GM18870 (cell line): ENCODE measurements at regions not wholly inside any gene's neighbourhood (a gene's known extent, or its start where the extent isn't known, plus 50 kb on each side); places are given as distances from the start of the nearest gene placed in this dataset.
"Not testable (repeated sequence)": the region's sequence is repeated elsewhere in the genome, so short reads cannot be mapped to it uniquely, and the experiment has no call there.

ENCODE experiments used
- ATAC-seq: cut with Tn5 transposase; IDR thresholded peaks from one replicate; pipeline ENCODE4 v1.9.1; 2021; ENCODE audit warnings: moderate library complexity; ENCODE audit not compliant: unreplicated experiment

GRCh38 chr10:38209332-38209731, 115.2 kb downstream of the ZNF37A start:
- no peak for ATAC-seq

DNA sequence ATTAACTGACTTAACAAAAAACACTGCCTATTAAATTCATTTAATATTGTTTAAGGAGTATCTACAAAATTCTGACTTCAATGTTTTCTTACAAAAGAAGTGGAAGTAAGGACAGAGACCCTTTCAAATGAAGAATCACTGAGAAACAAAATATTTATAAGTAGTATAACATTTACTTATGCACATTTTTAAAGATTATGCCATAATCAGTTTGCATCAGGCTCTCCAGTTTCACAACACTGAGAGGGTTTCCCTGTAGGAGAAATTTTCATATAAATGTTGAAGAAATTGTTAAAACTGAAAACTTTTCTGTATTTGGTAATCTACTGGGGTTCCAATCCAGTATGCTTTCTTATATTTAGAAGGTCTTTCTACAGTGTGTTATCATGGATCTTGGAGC, 115.6 kb downstream of the ZNF37A start:
- ATAC-seq: not testable (repeated sequence)

DNA sequence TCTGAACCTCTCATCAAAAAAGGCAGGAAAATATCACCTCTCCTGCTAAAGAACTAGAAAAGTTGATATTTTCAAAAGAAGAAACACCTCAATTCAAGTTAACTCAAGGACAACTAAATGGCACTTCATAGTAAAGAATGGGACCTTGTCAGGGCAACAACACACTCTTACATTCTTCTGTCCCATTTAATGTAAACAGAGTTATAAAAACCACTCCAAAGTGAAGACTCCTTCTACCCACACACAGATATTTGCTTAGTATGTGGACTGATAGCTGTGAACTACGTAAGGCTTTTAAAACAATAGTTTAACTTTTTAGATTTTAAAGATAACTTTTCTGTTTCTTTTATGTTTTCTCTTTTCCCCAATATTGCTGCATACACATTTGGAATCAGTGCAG, 118.3 kb downstream of the ZNF37A start:
- ATAC-seq: no peak

DNA sequence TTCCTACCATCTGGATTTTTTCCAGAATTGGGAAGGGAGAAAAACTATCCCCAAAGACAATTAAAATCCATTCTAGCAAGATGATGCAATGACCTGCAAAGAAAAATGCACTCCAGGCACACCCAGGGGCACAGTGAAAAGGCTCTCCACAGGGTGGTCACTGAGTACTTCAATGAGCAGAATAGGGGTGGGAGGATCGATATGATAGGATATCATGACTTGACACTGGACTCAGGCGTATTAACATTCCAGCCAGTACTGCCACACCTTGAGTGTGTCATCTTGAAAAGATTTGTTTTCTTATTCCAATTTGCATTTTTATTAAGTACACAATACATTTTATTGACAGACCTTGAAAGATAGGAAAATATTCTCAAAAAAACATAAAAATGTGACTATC, 132.2 kb downstream of the ZNF37A start:
- no peak for ATAC-seq

- no peak for ATAC-seq
Measured at GRCh38 chr10:38228394-38228793, 134.3 kb downstream of the ZNF37A start.

DNA sequence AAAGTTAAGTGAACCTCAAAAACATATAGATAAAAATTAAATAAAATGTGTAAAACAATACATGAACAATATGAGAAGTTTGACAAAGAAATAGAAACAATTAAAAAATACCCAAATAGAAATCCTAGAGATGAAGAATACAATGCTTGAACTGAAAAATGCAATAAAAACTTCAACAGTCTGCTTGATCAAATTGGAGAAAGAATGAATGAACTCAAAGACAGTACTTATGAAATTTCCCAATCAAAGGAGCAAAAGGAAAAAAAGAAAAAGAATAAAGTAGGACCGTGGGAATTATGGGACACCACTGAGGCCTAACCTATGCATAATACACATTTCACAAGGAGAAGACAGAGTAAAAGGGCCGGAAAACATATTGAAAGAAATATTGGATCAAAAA, 144.3 kb downstream of the ZNF37A start:
- not testable (repeated sequence) for ATAC-seq

DNA sequence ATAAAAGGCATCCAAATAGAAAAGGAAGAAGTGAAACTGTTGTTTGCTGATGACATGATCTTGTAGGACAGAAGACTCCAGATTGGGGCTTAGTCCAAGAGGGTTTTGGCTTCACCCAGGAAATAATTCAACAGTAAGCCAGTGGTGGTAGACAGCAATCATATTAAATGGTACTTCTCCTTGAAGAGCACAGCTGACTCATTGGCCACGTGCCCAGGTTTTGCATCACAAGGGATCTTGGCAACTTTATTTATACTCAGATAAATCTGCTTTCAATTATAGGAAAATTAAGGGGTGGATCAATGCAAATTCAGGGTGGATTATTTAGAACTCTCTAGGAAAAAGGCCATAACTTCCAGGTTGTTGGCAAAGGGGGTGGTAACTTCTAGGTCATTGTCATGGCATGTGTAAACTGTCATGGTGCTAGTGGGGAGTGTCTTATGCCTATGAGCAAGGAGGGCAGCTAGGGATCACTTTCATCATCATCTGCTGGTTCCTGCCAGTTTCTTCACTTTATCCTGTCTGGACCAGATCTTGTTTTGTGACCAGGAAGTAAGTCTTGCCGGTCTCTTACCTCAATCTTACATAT, 148.0 kb downstream of the ZNF37A start:
- ATAC-seq: not testable (repeated sequence)

DNA sequence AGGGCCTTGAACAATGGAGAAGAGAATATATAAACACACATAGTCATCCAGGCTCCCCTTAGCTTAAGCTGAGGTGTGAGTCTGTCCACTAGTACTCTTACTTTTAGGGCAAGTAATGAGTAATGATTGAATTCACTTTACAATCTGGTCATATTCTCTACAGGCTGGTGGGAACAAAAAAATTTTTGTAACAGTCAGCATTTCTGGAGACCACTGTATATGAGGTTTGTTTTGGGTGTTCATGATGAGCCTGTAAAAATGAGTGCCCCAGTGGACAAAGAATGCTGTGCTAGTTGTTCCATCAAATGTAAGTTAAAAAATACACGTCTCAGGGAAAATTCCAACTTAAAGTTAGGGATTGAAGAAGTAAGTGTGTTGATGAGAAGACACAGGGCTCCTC, 154.0 kb downstream of the ZNF37A start:
- ATAC-seq: not testable (repeated sequence)

DNA sequence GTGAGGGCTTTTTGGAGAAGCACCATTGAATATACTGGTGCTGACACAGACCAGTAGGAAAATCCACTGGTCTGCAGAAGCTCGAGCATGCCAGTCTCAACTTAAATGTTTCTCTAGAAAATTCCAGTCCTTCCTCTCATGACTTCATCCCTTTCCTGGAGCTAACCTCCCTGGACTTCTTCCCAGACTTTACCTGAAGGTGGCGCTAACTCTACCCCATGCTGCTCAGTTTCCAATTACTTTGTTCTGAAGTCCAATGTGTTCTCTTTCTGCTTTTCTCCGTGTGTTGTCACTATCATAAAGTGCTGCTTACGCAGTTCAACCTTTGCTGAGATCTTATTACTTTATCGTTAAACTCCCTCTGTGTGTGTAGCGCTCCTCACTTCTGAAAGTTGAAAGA, 158.4 kb downstream of the ZNF37A start:
- not testable (repeated sequence) for ATAC-seq

DNA sequence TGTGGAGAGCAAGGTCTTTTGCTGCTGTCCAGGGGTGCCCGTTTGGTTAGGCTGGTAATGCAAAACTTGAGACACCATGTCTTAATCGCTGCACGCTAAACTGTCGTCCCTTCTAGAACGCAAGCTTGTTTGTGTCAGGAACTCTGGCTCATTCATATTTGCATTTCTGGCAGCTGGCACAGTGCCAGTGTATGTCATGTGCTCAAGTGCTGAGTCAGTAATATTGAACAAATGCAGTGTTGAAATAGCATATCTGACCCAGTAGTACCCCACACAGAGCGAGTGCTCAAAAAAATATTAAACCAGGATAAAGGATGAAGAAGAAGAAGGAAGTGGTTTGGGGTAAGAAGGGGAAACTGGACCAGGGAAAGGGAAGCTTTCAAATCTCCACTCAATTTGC, 173.4 kb downstream of the ZNF37A start:
- ATAC-seq: not testable (repeated sequence)

DNA sequence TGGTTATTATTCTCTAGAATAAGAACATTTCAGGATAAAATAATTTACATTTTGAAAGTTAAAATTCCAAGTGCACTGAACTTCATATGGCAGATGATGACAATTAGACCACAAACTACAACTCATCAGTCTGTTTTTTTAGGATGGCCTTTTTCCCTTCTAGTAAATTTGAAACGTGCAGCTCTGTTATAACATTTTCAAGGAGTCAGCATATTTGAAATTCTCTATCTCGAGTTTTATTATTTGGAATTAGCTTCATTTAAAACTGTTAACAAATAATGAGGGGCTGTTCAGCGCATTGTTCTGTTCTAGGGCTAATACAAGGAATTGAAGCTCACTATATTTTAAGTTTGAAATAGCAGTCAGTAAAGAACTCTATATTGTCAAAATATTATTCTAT, 176.9 kb downstream of the ZNF37A start:
- ATAC-seq: not testable (repeated sequence)

GRCh38 chr10:38274879-38275278, 180.7 kb downstream of the ZNF37A start:
- ATAC-seq: not testable (repeated sequence)

GRCh38 chr10:38292560-38292959, 198.4 kb downstream of the ZNF37A start:
- not testable (repeated sequence) for ATAC-seq

GRCh38 chr10:38310111-38310510, 216.0 kb downstream of the ZNF37A start:
- not testable (repeated sequence) for ATAC-seq

GRCh38 chr10:38315090-38315805, 221.1 kb downstream of the ZNF37A start:
- not testable (repeated sequence) for ATAC-seq

- ATAC-seq: not testable (repeated sequence)
Measured at GRCh38 chr10:38321393-38321792, 227.3 kb downstream of the ZNF37A start.

DNA sequence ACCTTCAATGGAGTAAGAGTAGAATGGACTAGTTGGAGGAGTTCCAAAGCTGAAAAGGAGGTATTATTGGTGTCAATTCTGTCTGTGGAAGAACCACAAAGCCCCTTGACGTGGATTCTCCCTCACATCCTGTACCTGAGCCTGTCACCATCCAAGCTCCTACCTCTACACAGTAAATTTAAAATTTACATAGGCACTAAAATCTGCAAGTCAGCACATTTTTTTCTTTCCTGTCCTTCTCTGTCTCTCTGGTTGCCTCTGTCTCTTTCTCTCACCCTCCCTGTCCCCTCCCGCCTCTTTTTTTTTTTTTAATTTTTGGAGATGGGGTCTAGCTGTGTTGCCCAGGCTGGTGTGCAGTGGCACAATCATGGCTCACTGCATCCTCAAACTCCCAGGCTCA, 236.2 kb downstream of the ZNF37A start:
- ATAC-seq: not testable (repeated sequence)

GRCh38 chr10:38331106-38331505, 237.0 kb downstream of the ZNF37A start:
- not testable (repeated sequence) for ATAC-seq

DNA sequence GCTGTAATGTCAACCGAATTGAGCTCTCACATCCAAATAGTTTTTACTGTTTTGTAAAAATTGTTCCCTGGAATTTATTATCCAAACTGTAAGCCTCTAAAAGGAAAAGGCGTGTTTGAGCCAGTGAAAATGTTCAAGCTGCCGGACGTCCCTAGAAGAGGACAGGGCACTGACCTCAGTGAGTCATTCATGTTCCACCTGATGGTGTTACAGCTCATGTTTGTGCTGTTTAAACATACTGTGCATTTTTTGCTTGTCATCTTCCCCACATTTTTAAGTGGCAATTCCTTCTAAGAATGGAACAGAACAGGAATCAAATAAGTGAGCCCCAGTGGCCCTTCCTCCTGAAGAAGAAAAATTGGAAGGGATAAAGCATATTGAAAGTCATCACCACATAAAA, 239.6 kb downstream of the ZNF37A start:
- ATAC-seq: not testable (repeated sequence)

GRCh38 chr10:38350645-38351044, 256.5 kb downstream of the ZNF37A start:
- not testable (repeated sequence) for ATAC-seq

- ATAC-seq: not testable (repeated sequence)
Measured at GRCh38 chr10:38354410-38354809, 260.3 kb downstream of the ZNF37A start.

GRCh38 chr10:38355911-38356526, 261.9 kb downstream of the ZNF37A start:
- peak; percentile 99 for ATAC-seq
